ENCODE measurements at regions not wholly inside any gene's neighbourhood (a gene's known extent, or its start where the extent isn't known, plus 50 kb on each side); places are given as distances from the start of the nearest gene placed in this dataset.

DNA sequence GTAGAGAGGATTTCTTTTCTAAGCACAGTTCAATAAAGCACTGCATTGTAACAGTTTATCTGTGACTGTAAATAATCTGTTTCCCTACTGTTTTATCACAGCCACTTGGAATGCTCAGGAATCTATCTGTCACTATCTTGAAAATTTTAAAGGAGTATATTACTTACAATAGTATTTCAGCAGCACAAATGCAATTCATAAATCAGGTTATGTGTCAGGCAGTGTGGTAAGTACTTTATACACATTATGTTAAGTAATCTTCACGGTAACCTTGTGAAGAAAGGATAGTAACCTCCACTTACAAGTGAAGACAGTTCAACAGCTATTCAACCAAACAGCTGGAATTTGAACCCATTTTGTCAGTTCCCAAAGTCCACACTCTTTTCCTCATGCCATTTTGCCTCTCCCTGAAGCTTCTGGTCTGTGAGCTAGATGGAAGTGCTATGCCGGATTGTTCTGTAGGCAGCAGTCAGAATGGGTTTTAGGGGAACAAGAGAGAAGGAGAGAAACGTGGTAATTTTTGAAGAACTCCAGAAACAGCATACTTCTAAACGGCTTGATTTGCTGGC is 125.0 kb downstream of the KLF12 start:
- H3K4me2 ChIP-seq (ENCODE audit: low read length) = no peak overlapping the region
- H3K9me3 ChIP-seq (ENCODE audit: low read length) = no peaks in the 10 kb centered on the region; the same call in 1 of the 2 replicates
- peaks cover under 1% of the 10 kb centered on the region for H3K4me1 ChIP-seq (ENCODE audit: insufficient read depth, low read length, poor library complexity, severe bottlenecking)
- no peak overlapping the region for H2AFZ ChIP-seq (ENCODE audit: low read length)
- H3K79me2 ChIP-seq (ENCODE audit: insufficient read depth, low read depth, low read length) = no peaks in the 10 kb centered on the region; the same call in 1 of the 2 replicates
- H3K9me2 ChIP-seq (ENCODE audit: insufficient read depth, low read length) = no peaks in the 10 kb centered on the region
- BruUV-seq (replicated peaks) = no TSS peak
- no peak overlapping the region for H3K27ac ChIP-seq (ENCODE audit: low read depth, low read length, poor library complexity, severe bottlenecking)
- ChIA-PET POLR2A (interaction anchor here (0.7 to 1.7 kb wide), 7 partner anchors 9 to 69 kb away, joined by 3 to 6 read pairs (median 3); no protein-coding TSS in a partner anchor), CTCF (ENCODE audit: unreplicated experiment) (no interaction called here)
- no peaks in the 10 kb centered on the region for H4K20me1 ChIP-seq (ENCODE audit: insufficient read depth, low read length)
- TF ChIP-seq, protein P1, sequence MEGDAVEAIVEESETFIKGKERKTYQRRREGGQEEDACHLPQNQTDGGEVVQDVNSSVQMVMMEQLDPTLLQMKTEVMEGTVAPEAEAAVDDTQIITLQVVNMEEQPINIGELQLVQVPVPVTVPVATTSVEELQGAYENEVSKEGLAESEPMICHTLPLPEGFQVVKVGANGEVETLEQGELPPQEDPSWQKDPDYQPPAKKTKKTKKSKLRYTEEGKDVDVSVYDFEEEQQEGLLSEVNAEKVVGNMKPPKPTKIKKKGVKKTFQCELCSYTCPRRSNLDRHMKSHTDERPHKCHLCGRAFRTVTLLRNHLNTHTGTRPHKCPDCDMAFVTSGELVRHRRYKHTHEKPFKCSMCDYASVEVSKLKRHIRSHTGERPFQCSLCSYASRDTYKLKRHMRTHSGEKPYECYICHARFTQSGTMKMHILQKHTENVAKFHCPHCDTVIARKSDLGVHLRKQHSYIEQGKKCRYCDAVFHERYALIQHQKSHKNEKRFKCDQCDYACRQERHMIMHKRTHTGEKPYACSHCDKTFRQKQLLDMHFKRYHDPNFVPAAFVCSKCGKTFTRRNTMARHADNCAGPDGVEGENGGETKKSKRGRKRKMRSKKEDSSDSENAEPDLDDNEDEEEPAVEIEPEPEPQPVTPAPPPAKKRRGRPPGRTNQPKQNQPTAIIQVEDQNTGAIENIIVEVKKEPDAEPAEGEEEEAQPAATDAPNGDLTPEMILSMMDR (conservative IDR thresholded peaks at IDR 0.05; ENCODE audit: low read length) = no peak
- no peak for TF ChIP-seq EZH2phosphoT487 (IDR thresholded peaks at IDR 0.05; ENCODE audit: borderline replicate concordance, low read depth, low read length)
- intact Hi-C loops (cut with micrococcal nuclease; ENCODE audit: unreplicated experiment) = no loop called here
- DNase-seq (ENCODE audit: low spot score) = no peak
- H3K36me3 ChIP-seq (ENCODE audit: insufficient read depth, low read length) = peaks cover 4% of the 10 kb centered on the region; the same call in 1 of the 2 replicates
- no peak overlapping the region for H3K4me3 ChIP-seq (ENCODE audit: low read depth, low read length, poor library complexity, severe bottlenecking)

DNA sequence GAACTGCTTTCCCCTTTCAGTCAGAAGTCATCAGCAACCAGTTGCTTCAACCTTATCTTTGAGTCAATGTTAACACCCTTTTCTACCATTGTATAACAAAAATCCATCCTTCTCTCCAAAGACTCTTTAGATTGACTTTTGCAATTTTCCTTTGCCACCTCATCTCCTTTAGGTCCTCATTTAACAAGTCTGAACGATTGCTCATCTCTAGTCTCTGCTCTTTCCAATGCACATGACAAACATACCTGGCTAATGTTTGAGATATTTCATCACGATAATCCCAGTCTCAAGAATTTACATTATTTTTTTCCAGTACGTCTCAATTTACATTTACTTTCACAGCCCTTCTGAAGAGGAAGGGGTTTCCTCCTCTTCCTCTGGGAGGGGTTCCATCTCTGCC is 127.5 kb downstream of the KLF12 start:
- POLR2A ChIA-PET = interaction anchor here (0.7 kb wide), 1 partner anchor 39 kb away, joined by 3 read pairs; no protein-coding TSS in a partner anchor
- Histone ChIP-seq H3K27ac (ENCODE audit: low read depth, low read length, poor library complexity, severe bottlenecking) (no peak overlapping the region), H3K4me1 (ENCODE audit: insufficient read depth, low read length, poor library complexity, severe bottlenecking) (peaks cover 6% of the 10 kb centered on the region), H3K79me2 (ENCODE audit: insufficient read depth, low read depth, low read length) (no peaks in the 10 kb centered on the region; the same call in 1 of the 2 replicates), H3K4me2 (ENCODE audit: low read length) (no peak overlapping the region), H3K9me2 (ENCODE audit: insufficient read depth, low read length) (no peaks in the 10 kb centered on the region), H3K36me3 (ENCODE audit: insufficient read depth, low read length) (no peaks in the 10 kb centered on the region; the same call in 1 of the 2 replicates), H2AFZ (ENCODE audit: low read length) (no peak overlapping the region), H4K20me1 (ENCODE audit: insufficient read depth, low read length) (no peaks in the 10 kb centered on the region), H3K4me3 (ENCODE audit: low read depth, low read length, poor library complexity, severe bottlenecking) (no peak overlapping the region), H3K9me3 (ENCODE audit: low read length) (no peaks in the 10 kb centered on the region; the same call in 1 of the 2 replicates)
- intact Hi-C loops (cut with micrococcal nuclease; ENCODE audit: unreplicated experiment) = no loop called here
- CTCF ChIA-PET (ENCODE audit: unreplicated experiment) = no interaction called here
- no peak for TF ChIP-seq EZH2phosphoT487 (IDR thresholded peaks at IDR 0.05; ENCODE audit: borderline replicate concordance, low read depth, low read length)
- TF ChIP-seq, protein P1 (conservative IDR thresholded peaks at IDR 0.05; ENCODE audit: low read length) = no peak
- no TSS peak for BruUV-seq (replicated peaks)
- DNase-seq (ENCODE audit: low spot score) = no peak
